Nephron (organoid): ENCODE measurements at regions not wholly inside any gene's neighbourhood (a gene's known extent, or its start where the extent isn't known, plus 50 kb on each side); places are given as distances from the start of the nearest gene placed in this dataset.

ENCODE experiments used
- H3K27ac Mint-ChIP-seq, 3 experiments: 2 replicates each; pipeline ENCODE4 v1.8.0; 2020; ENCODE audit warnings: mixed read lengths in 3 of 3, mild to moderate bottlenecking in 2 of 3, moderate library complexity in 1 of 3
- H3K27me3 Mint-ChIP-seq: 2 replicates; pipeline ENCODE4 v1.8.0; 2021; ENCODE audit warnings: low read depth, mild to moderate bottlenecking, moderate library complexity, mixed read lengths
- H3K36me3 Mint-ChIP-seq: 2 replicates; pipeline ENCODE4 v1.8.0; 2020; ENCODE audit warnings: low read depth, mixed read lengths
- H3K4me1 Mint-ChIP-seq: 2 replicates; pipeline ENCODE4 v1.8.0; 2020; ENCODE audit warnings: mixed read lengths
- H3K4me3 Mint-ChIP-seq, 3 experiments: 2 replicates each; pipeline ENCODE4 v1.8.0; 2020; ENCODE audit warnings: mild to moderate bottlenecking in 3 of 3, mixed read lengths in 3 of 3, moderate library complexity in 2 of 3
- H3K9me3 Mint-ChIP-seq: 2 replicates; pipeline ENCODE4 v1.8.0; 2020; ENCODE audit warnings: mixed read lengths
- TF ChIP-seq, protein P1 (sequence below), 3 experiments: fragments of 200-600 bp; sonication (generic); IDR thresholded peaks; one replicate each; pipeline ENCODE4 v1.5.0; 2021; ENCODE audit warnings: antibody characterized with exemption in 3 of 3; ENCODE audit not compliant: unreplicated experiment in 3 of 3

DNA sequence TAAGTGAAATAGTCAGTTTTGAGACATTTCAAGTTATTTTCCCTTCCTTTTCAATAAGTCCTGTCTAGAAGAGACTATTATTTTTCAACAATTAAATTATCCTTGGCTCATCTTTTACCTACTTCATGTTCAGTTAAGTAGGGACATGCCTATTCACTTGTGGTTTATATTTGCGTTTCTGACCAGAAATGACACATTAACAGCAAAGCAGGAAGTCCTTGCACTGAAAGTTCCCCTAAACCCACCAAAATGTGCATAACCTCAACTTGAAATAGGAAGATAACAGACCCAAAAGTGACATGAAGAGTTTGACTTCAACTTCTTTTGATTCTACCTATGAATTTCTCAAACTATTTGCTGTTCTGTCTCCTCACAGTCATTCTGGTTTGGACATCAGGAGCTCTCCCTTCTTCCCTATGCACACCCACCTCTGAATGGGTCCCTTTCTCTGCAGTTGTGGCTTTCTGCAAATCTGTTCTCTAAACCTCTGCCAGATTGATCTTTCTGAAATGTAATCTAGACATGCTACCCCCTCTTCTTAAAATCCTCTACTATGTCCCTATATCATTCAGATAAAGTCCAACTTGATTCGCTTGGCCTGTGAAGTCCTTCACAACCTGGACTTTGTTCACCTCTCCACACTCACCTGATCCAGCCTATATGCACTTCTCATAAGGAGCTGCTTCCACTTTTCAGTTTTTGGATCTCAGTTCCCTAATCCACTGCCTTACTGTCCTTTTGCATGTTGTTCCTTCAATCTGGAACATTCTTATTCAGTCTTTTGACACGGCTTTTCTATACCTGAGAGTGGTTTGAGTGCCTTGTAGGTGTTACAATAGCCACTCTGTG is 661.5 kb upstream of the ADGRL4 start:
- Mint-ChIP-seq H3K4me3 (no peak overlapping the region), H3K36me3 (no peaks in the 10 kb centered on the region), H3K27ac (no peak overlapping the region), H3K9me3 (peaks cover 3% of the 10 kb centered on the region), H3K27me3 (no peaks in the 10 kb centered on the region), H3K4me1 (peaks cover 5% of the 10 kb centered on the region)
- TF ChIP-seq, protein P1, sequence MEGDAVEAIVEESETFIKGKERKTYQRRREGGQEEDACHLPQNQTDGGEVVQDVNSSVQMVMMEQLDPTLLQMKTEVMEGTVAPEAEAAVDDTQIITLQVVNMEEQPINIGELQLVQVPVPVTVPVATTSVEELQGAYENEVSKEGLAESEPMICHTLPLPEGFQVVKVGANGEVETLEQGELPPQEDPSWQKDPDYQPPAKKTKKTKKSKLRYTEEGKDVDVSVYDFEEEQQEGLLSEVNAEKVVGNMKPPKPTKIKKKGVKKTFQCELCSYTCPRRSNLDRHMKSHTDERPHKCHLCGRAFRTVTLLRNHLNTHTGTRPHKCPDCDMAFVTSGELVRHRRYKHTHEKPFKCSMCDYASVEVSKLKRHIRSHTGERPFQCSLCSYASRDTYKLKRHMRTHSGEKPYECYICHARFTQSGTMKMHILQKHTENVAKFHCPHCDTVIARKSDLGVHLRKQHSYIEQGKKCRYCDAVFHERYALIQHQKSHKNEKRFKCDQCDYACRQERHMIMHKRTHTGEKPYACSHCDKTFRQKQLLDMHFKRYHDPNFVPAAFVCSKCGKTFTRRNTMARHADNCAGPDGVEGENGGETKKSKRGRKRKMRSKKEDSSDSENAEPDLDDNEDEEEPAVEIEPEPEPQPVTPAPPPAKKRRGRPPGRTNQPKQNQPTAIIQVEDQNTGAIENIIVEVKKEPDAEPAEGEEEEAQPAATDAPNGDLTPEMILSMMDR (IDR thresholded peaks at IDR 0.05; ENCODE audit: unreplicated experiment in 3 of 3), result no peak

- Mint-ChIP-seq H3K4me3 (no peak overlapping the region), H3K4me1 (peaks cover 5% of the 10 kb centered on the region), H3K9me3 (peaks cover 3% of the 10 kb centered on the region), H3K36me3 (no peaks in the 10 kb centered on the region), H3K27ac (no peak overlapping the region), H3K27me3 (no peaks in the 10 kb centered on the region)
- TF ChIP-seq, protein P1 (IDR thresholded peaks at IDR 0.05; ENCODE audit: unreplicated experiment in 3 of 3), result no peak
Observed at GRCh38 chr1:79667166-79667565, 660.6 kb upstream of the ADGRL4 start.

GRCh38 chr1:79663916-79664315 is 657.4 kb upstream of the ADGRL4 start:
- TF ChIP-seq, protein P1 (IDR thresholded peaks at IDR 0.05; ENCODE audit: unreplicated experiment in 3 of 3), result no peak
- peaks cover 3% of the 10 kb centered on the region for H3K9me3 Mint-ChIP-seq
- H3K4me3 Mint-ChIP-seq, result no peak overlapping the region
- H3K27me3 Mint-ChIP-seq, result no peaks in the 10 kb centered on the region
- H3K4me1 Mint-ChIP-seq, result no peaks in the 10 kb centered on the region
- H3K36me3 Mint-ChIP-seq, result no peaks in the 10 kb centered on the region
- H3K27ac Mint-ChIP-seq, result no peak overlapping the region

- peaks cover 3% of the 10 kb centered on the region for H3K9me3 Mint-ChIP-seq
- H3K4me3 Mint-ChIP-seq, result no peak overlapping the region
- peaks cover 12% of the 10 kb centered on the region for H3K4me1 Mint-ChIP-seq
- no peak overlapping the region for H3K27ac Mint-ChIP-seq
- no peaks in the 10 kb centered on the region for H3K27me3 Mint-ChIP-seq
- no peaks in the 10 kb centered on the region for H3K36me3 Mint-ChIP-seq
- TF ChIP-seq, protein P1 (IDR thresholded peaks at IDR 0.05; ENCODE audit: unreplicated experiment in 3 of 3), result no peak
Observed at GRCh38 chr1:79662596-79662995, 656.1 kb upstream of the ADGRL4 start.

GRCh38 chr1:79660129-79660528 is 653.6 kb upstream of the ADGRL4 start:
- H3K27ac Mint-ChIP-seq, result no peak overlapping the region
- H3K4me1 Mint-ChIP-seq, result peaks cover 14% of the 10 kb centered on the region
- H3K27me3 Mint-ChIP-seq, result no peaks in the 10 kb centered on the region
- TF ChIP-seq, protein P1 (IDR thresholded peaks at IDR 0.05; ENCODE audit: unreplicated experiment in 3 of 3), result no peak
- H3K36me3 Mint-ChIP-seq, result no peaks in the 10 kb centered on the region
- H3K4me3 Mint-ChIP-seq, result no peak overlapping the region
- H3K9me3 Mint-ChIP-seq, result no peaks in the 10 kb centered on the region
